Daoy (cell line): ENCODE measurements at regions not wholly inside any gene's neighbourhood (a gene's known extent, or its start where the extent isn't known, plus 50 kb on each side); places are given as distances from the start of the nearest gene placed in this dataset.
A peak's percentile ranks its signal among the peaks of the same experiment; 100 is the strongest.
"Not testable (repeated sequence)": the region's sequence is repeated elsewhere in the genome, so short reads cannot be mapped to it uniquely, and the experiment has no call there.

ENCODE experiments used
- DNase-seq: peaks from one replicate; pipeline ENCODE4 v3.0.0-alpha.2; 2015; ENCODE audit warnings: low read depth

DNA sequence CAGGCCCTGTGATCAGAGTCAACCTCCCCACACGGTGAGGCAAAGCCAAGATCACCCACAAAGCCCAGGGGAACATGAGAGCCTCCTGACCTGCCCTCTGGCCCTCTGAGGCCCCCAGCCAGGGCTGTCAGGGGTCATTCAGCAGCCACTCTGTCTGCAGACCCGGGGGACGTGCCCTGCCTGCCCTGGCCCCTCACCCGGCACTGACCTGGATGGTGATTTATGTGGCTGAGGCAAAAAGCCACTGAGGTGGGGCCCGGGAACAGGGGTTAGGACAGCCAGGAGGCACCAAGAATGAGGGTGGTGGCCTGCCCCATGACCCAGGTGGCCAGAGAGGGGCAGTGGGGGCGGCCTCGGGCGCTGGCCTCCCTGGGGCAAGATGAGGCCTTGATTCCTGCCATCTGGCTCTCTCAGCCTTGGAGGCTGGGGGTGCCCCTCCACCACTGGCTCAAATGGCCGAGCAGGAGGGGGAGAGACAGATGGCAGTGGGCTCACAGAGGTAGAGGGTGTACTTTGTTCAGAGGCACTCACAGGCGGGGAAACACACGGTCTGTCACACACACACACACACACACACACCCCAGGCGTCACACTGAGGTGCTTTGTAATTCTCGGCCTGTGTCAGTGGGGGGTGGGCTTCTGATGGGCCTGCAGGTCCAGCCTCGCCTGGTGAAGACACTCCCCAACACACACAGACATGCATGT, 174.0 kb upstream of the GSE1 start:
- no peak for DNase-seq

DNA sequence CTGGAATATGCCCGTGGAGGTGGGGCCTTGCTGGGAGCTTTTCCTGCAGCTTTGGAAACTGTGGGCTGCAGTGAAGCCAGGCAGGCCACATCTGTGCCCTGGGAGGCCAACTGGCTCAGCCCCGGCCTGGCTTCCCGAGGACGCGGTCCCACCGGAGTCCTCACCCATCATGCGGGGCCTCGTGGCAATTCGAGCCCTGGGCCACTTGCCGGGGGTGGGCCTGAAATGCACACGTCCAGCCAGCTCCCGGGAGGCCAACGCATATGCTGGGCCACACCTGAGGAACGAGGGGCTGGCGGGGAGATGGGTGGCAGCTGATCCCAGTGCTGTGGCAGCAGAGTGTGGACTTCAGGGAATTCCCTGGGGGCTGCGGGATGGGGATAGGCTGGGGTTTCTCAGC, 172.4 kb upstream of the GSE1 start:
- DNase-seq = no peak

DNA sequence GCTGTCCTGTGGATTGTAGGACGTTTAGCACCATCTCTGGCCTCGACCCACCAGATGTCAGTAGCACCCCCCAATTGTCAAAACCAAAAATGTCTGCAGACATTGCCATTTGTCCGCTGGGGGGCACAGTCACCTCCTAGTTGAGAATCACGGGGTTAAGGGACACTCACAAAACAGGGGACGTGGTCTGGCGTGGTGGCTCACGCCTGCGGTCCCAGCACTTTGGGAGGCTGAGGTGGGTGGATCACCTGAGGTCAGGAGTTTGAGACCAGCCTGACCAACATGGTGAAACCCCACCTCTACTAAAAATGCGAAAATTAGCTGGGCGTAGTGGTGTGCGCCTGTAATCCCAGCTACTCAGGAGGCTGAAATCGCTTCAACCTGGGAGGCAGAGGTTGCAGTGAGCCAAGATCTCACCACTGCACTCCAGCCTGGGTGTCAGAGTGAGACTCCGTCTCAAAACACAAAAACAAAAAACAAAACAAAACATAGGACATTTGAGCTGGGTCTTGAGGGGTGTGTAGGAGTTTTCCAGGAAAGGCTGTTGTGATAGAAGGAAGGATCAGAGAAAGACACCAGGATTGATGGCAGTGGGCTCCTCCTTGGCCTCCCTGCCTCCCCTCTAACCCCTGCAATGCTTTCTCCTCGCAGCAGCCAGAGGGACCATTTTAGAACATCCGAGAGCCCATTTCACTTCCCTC, 171.8 kb upstream of the GSE1 start:
- peak; percentile 47 for DNase-seq

DNA sequence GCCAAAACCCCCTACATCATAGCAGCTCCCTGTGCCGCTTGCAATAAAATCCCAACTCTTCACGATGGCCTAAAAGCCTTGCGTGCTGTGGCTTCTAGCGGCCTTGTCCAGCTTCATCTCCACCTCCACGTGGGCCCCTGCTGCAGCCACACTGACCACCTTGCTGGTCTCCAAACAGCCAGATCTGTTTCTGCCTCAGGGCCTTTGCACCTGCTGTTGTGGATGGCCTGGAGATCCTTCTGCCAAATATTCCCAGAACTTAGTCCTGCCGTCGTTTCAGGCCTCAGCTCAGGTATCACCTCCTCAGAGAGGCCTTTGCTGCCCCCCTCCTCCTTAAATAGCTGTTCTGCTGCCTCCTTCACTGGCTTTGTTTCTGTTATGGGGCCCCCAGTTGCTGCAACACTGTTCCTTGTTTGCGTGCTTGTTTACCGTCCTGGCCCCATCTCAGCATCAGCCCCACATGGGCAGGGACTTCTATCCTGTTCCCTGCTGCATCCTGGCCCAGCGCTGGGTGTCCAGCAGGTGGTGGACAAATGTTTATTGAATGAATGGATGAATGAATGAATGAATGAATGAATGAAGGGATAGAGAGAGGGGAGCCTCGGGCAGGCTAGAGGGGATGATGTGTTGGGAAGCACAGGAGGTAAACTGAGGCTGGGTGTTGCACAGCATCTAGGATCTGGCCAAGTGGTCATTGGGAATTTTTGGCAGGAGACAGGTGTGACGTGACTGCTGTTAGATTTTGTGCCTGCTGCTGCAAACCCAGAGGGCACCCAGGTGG, 171.0 kb upstream of the GSE1 start:
- DNase-seq = no peak

DNA sequence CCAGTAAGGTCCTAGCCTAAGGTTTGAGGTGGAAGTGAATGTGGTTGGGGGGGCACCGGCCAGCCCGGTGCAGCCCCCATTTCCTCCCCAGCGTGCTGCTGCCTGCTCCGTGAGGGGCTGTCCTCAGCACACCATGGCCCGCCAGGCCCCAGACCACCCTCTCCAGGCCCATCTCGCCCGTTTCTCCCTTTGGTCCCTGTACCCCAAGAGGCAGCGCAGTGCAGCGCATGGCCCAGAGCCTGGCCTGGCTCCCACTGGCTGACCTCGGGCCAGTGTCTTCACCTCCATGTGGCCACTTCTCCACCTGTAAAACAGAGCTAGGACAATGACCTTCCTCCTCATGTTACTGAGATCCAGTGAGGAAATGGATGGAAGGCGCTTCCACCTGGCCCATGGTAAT, 170.0 kb upstream of the GSE1 start:
- no peak for DNase-seq

DNA sequence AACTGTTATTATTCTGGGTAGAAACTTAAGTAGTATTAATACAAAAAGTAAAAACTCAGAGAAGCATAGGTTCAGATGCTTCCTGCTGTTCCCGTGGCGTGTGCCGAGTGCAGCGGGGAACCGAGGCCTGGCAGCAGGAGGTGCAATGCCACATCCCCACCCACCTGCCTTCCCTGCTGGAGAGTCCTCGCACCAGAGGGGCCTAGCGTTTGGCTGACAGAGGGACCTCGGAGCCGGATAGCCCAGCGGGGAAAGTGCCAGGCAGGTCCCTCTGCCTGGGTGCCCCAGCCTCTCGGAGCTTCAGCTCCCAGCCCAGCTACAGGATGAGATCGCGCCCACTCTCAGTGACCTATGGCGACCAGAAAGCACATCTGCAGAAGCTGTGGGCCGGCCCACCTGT, 169.6 kb upstream of the GSE1 start:
- DNase-seq = no peak

DNA sequence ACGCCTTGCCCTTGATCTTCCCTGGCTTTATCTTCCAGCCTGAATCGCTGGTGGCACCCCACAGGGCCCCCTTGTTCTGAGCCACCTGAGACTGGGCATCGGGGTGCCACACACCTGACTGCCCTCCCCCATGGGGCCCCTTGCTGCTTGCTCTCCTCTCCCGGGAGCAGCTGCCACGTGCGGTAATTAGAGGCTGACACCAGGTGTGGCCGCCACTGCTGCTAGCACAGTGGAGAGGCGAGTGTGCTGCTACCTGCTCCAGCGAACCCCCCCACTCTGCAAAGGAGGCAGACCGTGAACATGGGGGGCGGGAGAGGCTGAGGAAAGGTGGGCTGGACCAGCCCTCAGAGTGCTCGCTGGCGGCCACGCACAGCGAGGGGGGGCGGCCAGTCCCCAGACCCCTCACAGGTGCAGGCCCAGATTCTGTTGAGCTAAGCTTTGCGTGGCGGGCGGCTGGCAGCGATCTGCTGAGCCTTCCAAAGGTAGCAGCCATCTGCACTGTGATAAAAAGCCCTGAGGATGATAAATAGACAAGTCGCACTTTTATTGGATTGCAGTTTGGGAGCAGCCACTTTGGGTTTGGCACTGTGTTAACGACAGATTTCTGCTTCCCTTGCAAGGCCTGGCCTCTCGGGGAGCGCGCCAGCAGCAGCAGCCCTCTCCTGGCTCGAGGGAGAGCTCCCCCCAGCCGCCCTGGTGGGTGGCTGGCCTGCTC, 167.9 kb upstream of the GSE1 start:
- DNase-seq = no peak

DNA sequence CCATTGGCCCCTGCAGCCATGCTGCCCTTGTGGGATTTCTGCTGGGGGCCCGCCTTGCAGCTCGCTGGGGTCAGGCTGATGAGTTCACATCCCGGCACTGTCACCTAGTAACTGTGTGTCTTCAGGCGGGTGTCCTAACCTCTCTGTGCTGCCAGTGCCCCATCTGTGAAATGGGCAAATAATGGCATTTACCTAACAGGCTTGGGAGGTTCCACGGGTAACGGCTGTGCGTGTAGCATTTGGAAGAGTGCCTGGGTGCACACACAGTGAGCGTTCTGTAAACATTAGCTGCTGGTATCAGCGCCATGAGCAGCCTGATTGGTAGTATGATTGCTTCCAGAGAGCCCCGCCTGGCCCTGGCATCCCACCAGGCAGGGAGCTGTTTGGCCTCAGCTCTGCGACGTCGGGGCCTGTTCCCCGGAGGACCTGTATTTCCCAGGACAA, 167.3 kb upstream of the GSE1 start:
- no peak for DNase-seq

DNA sequence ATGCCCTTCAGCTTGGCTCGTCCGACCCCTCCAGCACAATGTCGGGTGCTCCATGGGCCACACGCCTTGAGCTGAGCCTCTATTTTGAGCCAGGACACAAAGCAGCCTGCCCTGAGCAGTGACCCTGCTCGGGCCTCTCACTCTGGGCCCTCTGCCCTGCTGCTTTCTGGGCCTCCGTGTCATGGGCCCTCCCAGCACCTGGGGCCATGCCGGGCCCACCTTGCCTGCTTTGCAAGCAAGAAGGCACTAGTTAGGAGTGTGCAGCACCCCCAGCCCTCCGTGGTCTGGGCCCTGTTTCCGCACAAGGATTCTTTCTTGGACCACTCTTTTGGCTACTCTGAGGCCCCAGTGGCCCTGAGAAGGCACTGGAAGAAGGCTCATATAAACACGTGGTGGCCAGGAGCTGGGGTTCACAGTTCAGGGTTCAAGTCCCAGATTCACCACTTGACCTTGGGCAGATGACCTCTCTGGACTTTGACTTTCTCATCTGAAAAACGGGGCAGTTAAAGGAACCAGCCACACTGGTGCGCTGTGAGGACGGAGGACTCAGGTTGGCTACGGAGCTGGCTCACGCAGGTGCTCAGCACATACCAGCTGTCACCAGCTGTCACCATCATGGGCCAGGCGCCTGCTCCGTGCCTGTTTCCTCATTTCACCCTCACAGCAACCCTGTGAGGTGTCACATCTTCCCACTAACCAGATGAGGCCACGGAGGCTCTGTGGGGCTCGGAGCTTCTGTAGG, 166.0 kb upstream of the GSE1 start:
- no peak for DNase-seq

DNA sequence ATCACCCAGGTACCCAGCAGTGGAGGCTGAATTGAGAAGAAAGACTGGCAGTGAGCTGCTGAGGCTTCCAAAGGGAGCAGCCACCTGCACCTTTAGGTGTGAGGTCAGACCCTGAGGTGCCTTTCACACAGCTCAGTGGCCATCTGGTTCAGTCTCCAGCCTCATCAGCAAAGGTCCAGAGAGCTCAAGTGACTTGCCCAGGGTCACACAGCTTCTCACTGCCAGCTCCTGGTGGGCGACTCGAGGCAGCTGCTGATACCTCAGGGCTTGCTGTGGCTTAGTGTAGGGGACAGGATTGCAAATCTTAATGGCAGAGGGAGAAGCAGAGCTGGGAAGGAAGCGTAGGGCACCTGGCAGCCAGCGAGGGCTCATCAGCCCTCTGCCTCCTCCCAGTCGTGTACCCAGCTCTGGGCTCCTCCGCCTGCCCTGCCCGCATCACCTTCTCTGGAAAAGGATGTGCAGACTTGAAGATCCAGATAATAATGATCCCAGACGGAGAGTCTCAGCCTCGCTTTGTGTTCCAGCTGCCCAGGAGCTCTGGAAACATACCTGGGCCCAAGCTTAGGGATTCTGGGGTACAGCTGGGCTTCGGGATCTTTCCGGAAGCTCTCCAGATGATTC, 165.3 kb upstream of the GSE1 start:
- DNase-seq = no peak

DNA sequence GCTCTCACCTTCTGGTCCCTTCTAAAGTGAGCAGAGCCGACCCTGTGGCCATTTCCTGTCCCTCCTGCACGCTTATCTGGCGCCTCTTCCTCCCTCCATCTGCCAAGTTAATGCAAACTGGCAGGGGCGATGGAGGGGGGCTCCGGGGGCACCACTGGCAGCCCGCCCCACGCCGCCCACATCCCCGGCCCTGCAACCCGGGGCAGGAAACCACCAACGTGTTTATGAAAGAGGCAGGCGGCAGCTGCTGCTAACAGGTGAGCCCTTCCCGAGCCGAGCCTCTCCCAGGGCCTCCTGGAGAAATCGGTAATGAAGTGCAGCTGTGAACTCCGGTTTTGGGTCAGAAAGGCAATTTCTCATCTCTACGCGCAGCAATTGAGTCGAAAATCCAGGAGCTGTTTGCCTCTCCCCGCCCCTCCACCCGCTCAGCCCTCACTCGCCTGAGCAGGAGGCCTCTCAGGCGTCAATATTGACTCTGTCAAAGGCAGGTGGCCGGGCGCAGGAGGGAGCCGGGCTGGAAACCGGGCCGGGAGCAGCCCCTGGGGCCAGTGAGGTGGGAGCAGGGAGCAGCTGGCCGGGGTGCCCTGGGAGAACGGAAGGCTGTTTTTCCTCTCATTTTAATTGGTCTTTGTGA, 164.4 kb upstream of the GSE1 start:
- DNase-seq = no peak

DNA sequence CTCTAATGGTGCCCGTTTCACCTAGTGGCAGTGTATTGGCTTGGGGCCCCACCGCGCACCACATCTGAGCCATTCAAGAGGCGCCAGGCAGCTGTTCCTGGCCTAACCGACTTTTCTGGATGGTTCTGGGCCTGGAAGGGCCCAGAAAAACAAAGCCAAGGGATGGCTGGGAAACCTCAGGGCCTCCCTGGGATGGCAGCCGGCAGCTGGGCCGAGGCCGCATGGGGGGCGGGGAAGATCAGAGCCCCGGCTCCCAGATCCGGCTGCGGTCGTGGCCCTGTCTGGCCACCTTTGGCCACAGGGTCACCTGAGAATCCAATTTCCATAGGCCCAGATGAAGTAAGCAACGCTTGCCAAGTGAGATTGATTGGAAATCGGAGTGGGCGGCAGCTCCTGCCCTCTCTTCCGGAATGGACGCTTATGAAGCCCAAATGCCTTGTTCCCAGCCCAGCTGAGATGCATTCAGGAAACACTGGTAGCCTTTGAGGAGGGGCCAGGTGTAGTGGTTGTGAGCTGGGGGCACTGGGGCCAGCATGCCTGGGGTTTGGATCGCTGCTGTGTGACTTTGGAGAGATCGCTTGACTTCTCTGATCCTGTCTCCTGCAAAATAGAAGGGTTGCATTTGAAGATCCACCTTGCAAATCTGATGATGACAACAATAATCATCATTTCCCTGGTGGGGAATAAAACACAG, 163.8 kb upstream of the GSE1 start:
- DNase-seq = no peak

DNA sequence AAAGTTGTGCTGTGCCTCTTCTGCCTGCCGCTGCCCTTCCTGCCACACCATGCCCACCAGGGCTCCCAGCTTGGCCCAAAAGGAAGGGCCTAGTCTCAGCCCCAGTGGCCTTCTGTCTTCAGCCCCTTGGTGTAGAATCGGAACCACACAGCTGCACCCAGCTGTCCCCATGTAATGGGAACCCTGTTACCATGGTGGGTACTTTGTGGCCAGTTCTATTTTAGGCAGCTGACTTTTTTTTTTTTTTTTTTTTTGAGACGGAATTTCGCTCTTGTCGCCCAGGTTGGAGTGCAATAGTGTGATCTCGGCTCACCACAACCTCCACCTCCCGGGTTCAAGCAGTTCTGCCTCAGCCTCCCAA, 163.3 kb upstream of the GSE1 start:
- no peak for DNase-seq

DNA sequence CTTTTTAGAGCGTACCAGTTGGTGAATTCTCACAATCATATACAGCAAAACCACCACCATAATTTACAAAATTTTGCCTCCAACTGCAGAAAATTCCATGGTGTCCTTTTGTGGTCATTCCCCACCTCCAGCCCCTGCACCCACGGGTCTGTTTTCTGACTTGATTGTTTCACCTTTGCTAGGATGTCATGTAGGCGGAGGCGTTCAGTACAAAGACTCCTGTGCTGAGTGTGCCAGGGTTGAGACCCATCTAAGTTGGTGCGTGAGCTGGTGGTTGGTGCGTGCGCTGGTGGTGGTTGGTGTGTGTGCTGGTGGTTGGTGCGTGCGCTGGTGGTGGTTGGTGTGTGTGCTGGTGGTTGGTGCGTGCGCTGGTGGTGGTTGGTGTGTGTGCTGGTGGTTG, 162.0 kb upstream of the GSE1 start:
- not testable (repeated sequence) for DNase-seq

DNA sequence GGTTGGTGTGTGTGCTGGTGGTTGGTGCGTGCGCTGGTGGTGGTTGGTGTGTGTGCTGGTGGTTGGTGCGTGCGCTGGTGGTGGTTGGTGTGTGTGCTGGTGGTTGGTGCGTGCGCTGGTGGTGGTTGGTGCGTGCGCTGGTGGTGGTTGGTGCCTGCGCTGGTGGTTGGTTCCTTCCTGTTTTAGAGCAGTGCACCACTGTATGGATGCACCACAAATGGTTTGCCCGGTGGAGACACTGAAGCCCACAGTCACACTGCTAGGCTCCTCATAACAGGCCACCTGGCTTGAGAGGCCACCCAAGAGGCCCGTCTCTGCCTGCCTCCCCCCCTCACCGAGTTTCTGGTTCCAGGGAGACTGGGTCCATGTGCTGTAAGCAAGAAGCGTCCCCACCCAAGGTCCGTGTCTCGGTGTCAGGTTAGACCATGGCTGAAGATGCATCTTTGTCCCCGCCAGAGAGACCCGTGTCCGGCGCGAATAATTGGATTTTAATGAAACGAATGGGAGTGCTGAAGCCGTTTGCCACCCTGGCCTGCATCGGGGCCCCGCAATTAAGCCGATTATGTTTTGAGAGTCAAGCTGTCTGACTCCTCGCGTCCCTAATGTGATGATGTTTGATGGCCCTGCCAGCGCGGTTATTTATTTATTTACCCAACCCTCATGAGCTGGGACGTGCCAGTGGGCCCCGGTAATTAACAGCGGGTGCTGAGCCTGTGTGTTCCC, 161.3 kb upstream of the GSE1 start:
- no peak for DNase-seq

DNA sequence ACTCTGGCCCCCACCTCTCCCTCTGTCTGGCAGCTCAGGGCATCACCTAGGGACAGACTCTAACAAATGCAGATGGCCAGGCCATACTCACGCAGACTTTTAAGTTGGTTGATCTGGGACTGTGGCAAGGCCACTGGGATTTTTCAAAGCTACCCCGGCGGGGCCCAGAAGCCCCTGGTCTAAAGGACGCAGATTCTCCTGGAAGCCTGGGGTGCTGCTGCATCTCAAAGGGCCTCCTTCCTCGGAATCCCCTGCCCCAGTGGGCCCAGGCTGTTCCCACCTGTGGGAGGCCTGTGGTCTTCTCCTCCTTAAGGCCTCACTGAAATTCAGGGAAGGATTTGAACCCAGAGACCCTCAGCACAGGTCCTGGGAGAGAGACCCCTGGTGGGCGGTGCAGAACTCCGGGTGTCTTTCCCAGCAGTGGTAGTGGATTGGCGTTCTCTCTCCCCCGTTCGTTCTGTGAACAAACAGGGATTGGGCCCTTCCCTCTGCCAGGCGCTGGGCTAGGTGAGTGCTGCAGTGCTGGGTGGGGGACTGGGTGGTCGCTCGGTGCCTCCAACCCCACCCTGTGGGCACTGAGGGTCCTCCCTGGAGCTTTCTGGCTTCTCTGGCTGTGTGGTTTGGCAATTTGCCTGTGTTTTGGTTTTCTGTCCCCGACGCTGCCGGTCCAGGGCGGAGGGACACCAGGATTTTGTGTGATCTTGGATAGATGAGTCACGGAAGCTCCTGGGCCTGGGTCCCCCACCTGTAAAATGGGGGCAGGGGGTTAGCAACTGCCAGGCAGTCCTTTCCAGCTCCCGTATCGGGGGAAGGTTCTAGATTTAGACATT, 160.5 kb upstream of the GSE1 start:
- DNase-seq = no peak

DNA sequence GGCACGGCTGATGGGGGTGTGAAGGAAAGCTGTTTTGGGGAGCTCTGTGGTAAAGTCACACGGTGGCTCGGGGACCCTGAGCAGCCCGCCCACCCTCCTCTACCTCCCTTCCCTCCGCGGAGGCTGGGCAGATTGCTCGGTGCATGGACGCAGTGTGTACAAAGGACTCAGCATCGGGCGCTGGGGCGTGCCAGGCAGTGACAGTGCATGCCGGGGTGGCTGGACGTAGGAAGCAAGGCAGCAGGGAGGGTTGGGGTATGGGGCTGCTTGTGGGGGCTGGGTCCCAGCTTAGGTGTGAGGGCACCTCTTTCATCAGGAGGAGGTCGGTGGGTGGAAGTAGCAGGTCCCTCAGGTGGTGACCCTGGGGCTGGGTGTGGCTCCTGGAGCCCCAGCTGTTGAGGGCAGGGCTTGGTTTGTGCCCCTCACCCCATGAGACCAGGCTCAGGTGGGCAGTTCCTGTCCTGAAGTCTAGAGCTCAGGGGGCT, 159.9 kb upstream of the GSE1 start:
- DNase-seq = no peak

DNA sequence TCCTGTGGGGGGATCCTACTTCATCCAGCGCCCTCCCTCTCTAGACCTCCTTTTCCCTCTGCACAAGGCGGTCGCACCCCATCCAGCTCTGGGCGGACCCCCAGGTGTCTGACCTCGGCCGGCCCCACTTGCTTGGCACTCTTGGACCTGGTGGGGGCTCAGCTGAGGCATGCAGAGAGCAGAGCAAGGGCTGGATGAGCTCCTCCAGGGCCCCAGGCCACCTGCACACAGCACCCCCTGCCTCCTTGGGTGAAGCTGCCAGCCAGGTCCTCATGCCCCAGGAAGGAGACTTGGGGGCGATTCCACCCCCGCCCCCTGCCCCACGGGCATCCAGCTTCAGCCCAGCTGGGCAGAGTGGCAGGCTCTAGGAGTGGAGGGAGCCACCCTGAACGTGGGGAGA, 159.4 kb upstream of the GSE1 start:
- no peak for DNase-seq
